ENCODE measurements at regions not wholly inside any gene's neighbourhood (a gene's known extent, or its start where the extent isn't known, plus 50 kb on each side); places are given as distances from the start of the nearest gene placed in this dataset.

- TF ChIP-seq CTCF (IDR thresholded peaks at IDR 0.05) (no peak), POLR2AphosphoS5 (IDR thresholded peaks at IDR 0.05; ENCODE audit: low read depth, low read length) (no peak)
These were observed 161.8 kb upstream of the NAALADL2 start for GRCh38 chr3:174697310-174697709.
